Aorta (tissue), 5 donors: ENCODE measurements at regions not wholly inside any gene's neighbourhood (a gene's known extent, or its start where the extent isn't known, plus 50 kb on each side); places are given as distances from the start of the nearest gene placed in this dataset.
"Not testable (repeated sequence)": the region's sequence is repeated elsewhere in the genome, so short reads cannot be mapped to it uniquely, and the experiment has no call there.

Source experiments
- ATAC-seq: fragments of 200-7000 bp; cut with Tn5 transposase; one replicate; pipeline ENCODE4 v1.9.1; 2022; ENCODE audit warnings: moderate library complexity; ENCODE audit not compliant: low FRiP score
- DNase-seq, 2 donors: peaks; one replicate each; pipeline ENCODE4 v3.0.0-alpha.2; 2020
- H3K27ac ChIP-seq, 2 donors: one replicate each; pipeline ENCODE4 v1.5.1; 2013; ENCODE audit warnings: low read length in 2 of 2, mild to moderate bottlenecking in 2 of 2, moderate library complexity in 2 of 2, control low read depth in 1 of 2, inconsistent platforms in 1 of 2, low read depth in 1 of 2
- H3K27me3 ChIP-seq, 2 donors: one replicate each; pipeline ENCODE4 v1.6.1; 2013; ENCODE audit warnings: control low read depth in 1 of 2, low read length in 1 of 2, mild to moderate bottlenecking in 1 of 2, moderate library complexity in 1 of 2; ENCODE audit not compliant: insufficient read depth in 2 of 2, control insufficient read depth in 1 of 2
- H3K36me3 ChIP-seq, 2 donors: one replicate each; pipeline ENCODE4 v1.6.1; 2013; ENCODE audit warnings: control low read depth in 1 of 2, low read length in 1 of 2, mild to moderate bottlenecking in 1 of 2; ENCODE audit not compliant: insufficient read depth in 2 of 2, control insufficient read depth in 1 of 2
- H3K4me1 ChIP-seq, 2 donors: one replicate each; pipeline ENCODE4 v1.6.1; 2013; ENCODE audit warnings: low read length in 2 of 2, control low read depth in 1 of 2, mild to moderate bottlenecking in 1 of 2, moderate library complexity in 1 of 2; ENCODE audit not compliant: insufficient read depth in 2 of 2, control insufficient read depth in 1 of 2
- H3K4me3 ChIP-seq, 2 donors: one replicate each; pipeline ENCODE4 v1.5.1; 2013; ENCODE audit warnings: low read length in 2 of 2, control low read depth in 1 of 2, mild to moderate bottlenecking in 1 of 2
- H3K9me3 ChIP-seq: one replicate; pipeline ENCODE4 v1.6.1; 2013; ENCODE audit warnings: mild to moderate bottlenecking, low read length; ENCODE audit not compliant: control insufficient read depth
- WGBS, 2 donors: extraction: QIAGEN DNeasy Blood & Tissue Kit; methylation state at CpG; one replicate each; pipeline ENCODE4 v1.1.7; 2013; 5-methylcytosine and 5-hydroxymethylcytosine counted together
- intact Hi-C, 2 donors: fragments of 100-400 bp; cut with DNase I; formaldehyde crosslinking; loops; one replicate each; pipeline versions ENCODE4 v1.14.2 to v1.15.0; 2022
- donor health status: healthy with polysubstance abuse.
- donor health status: Bipolar disorder and iron deficiency.
- donor health status: DM: no; HTN: no; CAD: no.
- donor health status: DM: no; HTN: no; CAD: no.
- donor health status: DM: yes; HTN: yes; CAD: no.

- no peaks in the 10 kb centered on the region for H3K27me3 ChIP-seq
- 93 to 100% methylated on average over 1 of the region's 1 CpG for whole genome bisulfite sequencing, 2 donors
- no peak overlapping the region for H3K27ac ChIP-seq
- H3K4me3 ChIP-seq = no peak overlapping the region
- no peaks in the 10 kb centered on the region for H3K4me1 ChIP-seq
- no peaks in the 10 kb centered on the region for H3K36me3 ChIP-seq
- H3K9me3 ChIP-seq = no peaks in the 10 kb centered on the region
- intact Hi-C loops = no loop called here
- DNase-seq (no peak), ATAC-seq (no peak)
Observed at GRCh38 chr11:91293119-91293518, 931.5 kb upstream of the FAT3 start.

DNA sequence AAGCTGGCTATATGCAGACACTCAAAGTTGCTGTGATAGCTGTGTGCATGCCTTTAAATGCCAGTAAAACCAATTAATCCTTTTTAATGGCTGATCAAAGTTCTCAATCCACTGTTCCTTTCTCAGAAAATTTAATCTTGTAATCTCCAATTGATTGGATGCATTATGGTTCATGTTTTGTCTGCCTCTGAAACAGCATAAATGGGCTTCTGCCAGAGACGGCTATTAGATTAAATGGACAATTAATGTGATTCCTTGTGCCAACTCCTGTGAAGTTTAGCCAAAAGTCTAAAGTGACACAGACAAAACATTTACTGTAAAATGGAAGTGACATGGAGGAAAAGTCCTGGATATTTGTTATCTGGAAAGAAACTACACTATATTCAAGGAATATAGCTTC is 952.5 kb upstream of the FAT3 start:
- H3K4me3 ChIP-seq = no peak overlapping the region
- no peaks in the 10 kb centered on the region for H3K27me3 ChIP-seq
- H3K4me1 ChIP-seq = no peaks in the 10 kb centered on the region
- intact Hi-C loops = no loop called here
- ATAC-seq (no peak), DNase-seq (no peak)
- no peak overlapping the region for H3K27ac ChIP-seq
- no peaks in the 10 kb centered on the region for H3K36me3 ChIP-seq
- 82 to 86% methylated on average over 1 of the region's 1 CpG for WGBS, 2 donors
- no peaks in the 10 kb centered on the region for H3K9me3 ChIP-seq

DNA sequence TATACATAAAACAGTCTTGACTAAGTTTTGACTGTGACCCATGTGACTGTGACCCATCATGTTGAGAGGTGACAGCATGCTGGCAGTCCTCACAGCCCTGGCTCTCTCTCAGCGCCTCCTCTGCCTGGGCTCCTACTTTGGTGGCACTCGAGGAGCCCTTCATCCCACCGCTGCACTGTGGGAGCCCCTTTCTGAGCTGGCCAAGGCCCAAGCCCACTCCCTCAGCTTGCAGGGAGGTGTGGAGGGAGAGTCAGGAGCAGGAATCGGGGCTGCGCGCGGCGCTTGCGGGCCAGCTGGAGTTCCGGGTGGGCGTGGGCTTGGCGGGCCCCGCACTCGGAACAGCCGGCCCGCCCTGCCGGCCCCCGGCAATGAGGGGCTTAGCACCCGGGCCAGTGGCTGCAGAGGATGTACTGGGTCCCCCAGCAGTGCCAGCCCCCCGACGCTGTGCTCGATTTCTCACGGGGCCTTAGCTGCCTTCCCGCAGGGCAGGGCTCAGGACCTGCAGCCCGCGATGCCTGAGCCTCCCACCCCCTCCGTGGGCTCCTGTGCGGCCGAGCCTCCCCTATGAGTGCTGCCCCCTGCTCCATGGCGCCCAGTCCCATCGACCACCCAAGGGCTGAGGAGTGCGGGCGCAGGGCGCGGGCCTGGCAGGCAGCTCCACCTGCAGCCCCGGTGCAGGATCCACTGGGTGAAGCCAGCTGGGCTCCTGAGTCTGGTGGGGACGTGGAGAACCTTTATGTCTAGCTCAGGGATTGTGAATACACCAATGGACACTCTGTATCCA is 955.9 kb upstream of the FAT3 start:
- H3K9me3 ChIP-seq, H3K27me3 ChIP-seq, H3K4me1 ChIP-seq, intact Hi-C loops, H3K27ac ChIP-seq, H3K4me3 ChIP-seq, H3K36me3 ChIP-seq, ATAC-seq: not testable (repeated sequence)
- DNase-seq = peak in 1 of 2 donors; percentile 69
- WGBS, 2 donors = 88 to 90% methylated on average over 31 to 37 of the region's 37 CpGs

DNA sequence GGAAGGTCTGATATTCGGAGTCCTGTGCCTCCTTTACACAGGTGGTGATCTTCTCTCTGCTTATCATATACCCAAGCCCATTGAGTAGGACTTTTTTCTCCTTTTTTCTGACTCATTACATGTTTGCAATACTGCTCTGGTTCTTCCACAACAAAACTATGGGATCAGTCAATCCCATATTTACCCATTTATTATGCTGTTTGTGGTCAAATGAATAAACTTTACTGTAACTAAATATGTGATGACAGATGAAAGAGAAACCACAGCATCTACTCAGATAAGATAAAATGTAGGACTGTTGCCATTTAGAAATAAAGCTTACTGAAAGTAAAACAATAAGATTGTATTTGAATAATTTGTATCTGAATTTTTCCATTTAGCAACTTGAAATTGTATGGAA is 958.7 kb upstream of the FAT3 start:
- no peaks in the 10 kb centered on the region for H3K36me3 ChIP-seq
- whole genome bisulfite sequencing, 2 donors = 89 to 91% methylated on average over 1 of the region's 1 CpG
- H3K27me3 ChIP-seq = no peaks in the 10 kb centered on the region
- peaks cover 0 to 3% of the 10 kb centered on the region in 2 donors for H3K4me1 ChIP-seq
- ATAC-seq (no peak), DNase-seq (no peak)
- intact Hi-C loops = no loop called here
- no peak overlapping the region for H3K27ac ChIP-seq
- no peak overlapping the region for H3K4me3 ChIP-seq
- no peaks in the 10 kb centered on the region for H3K9me3 ChIP-seq

DNA sequence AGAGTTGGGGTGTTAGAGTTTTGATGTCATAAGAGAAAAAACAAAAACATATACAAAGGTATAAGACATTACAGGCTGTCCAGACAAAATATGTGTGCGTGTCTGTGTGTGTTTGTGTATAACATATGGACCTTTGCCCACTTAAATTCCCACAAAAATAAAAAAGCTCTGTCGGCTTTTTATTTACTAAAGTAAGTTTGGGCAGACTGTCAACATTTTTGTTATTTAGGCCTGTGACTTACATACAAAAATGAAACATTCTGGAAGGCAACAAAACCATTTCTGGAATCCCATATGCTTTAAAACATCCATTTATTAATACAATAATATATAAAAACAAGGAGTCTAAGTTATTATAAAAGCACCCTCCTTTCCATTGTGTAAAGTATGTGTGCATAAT is 960.1 kb upstream of the FAT3 start:
- WGBS, 2 donors = 43 to 48% methylated on average over 2 of the region's 2 CpGs
- H3K9me3 ChIP-seq = no peaks in the 10 kb centered on the region
- ATAC-seq (no peak), DNase-seq (no peak)
- H3K36me3 ChIP-seq = no peaks in the 10 kb centered on the region
- peaks cover 0 to 3% of the 10 kb centered on the region in 2 donors for H3K4me1 ChIP-seq
- H3K27me3 ChIP-seq = no peaks in the 10 kb centered on the region
- no peak overlapping the region for H3K27ac ChIP-seq
- intact Hi-C loops = no loop called here
- no peak overlapping the region for H3K4me3 ChIP-seq

DNA sequence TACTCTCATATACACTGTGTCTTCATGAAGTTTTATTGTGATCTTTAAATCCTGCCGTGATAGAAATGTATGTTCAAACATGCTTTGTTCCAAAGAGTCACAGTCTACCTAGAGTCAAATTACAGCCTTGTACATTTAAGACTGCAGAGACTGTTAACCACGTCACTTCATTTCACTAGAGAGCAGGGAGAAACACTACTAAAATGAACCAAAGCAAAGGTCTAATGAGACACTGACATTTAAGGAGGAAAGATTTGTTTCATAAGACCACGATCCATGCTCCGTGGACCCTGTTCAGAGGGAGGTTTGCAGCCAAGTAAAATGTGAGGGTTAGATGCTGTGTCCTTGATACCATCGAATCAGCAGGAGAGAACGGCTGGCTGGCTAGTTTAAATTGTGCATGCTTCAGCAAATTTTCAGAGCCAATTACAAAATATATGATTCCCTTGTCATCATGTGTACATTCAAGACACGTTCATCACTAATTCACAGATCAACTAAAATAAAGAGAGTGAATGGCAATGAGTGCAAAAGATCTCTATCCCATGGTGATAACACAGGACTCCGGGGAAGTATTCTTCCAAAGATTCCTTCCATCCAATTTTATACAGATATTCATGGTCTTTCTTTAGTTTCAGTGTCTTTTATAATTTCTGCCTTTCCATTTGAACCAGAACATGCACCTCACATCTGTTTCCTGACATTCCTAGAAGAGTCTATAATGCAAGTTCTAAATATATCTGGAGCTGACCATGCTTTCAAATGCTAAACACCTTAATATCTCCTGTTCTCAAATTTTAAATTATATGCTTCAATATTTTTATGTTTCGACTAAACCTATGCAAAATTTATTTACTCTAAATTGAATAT is 960.9 kb upstream of the FAT3 start:
- Histone ChIP-seq H3K4me3 (no peak overlapping the region), H3K27me3 (no peaks in the 10 kb centered on the region), H3K9me3 (no peaks in the 10 kb centered on the region), H3K27ac (no peak overlapping the region), H3K4me1 (peaks cover 0 to 3% of the 10 kb centered on the region in 2 donors), H3K36me3 (no peaks in the 10 kb centered on the region)
- no peak for ATAC-seq
- intact Hi-C loops = no loop called here
- 31 to 34% methylated on average over 9 of the region's 9 CpGs for WGBS, 2 donors
- no peak for DNase-seq

GRCh38 chr11:91261513-91261912 is 963.1 kb upstream of the FAT3 start:
- intact Hi-C loops = no loop called here
- no peak overlapping the region for H3K4me3 ChIP-seq
- no peak for ATAC-seq
- 75 to 76% methylated on average over 5 of the region's 5 CpGs for WGBS, 2 donors
- DNase-seq = no peak
- peaks cover 0 to 3% of the 10 kb centered on the region in 2 donors for H3K4me1 ChIP-seq
- no peaks in the 10 kb centered on the region for H3K36me3 ChIP-seq
- H3K27me3 ChIP-seq = no peaks in the 10 kb centered on the region
- no peak overlapping the region for H3K27ac ChIP-seq
- no peaks in the 10 kb centered on the region for H3K9me3 ChIP-seq

DNA sequence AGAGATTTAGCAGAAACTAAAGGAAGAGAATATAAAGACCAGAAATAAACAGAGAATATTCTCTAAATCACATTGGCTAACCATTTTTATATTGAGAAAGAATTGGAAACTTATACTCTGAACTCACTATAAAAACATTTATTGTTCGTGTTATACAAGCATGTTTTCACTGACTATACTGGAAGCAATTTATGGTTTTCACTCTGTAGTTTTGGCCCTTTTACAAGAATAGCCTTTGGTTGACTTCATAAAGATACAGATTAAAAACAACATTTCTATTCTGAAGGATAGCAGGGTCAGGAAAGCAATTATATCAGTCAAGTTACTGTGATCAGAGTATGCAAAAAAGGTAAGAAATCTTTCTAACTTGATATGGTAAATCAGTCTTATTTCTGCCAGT is 965.7 kb upstream of the FAT3 start:
- DNase-seq (no peak), ATAC-seq (no peak)
- Histone ChIP-seq H3K27ac (no peak overlapping the region), H3K4me3 (no peak overlapping the region), H3K9me3 (no peaks in the 10 kb centered on the region), H3K4me1 (peaks cover 0 to 3% of the 10 kb centered on the region in 2 donors), H3K27me3 (no peaks in the 10 kb centered on the region), H3K36me3 (no peaks in the 10 kb centered on the region)
- intact Hi-C loops = no loop called here
- 20 to 28% methylated on average over 1 of the region's 1 CpG for WGBS, 2 donors

GRCh38 chr11:91257667-91258066 is 967.0 kb upstream of the FAT3 start:
- Histone ChIP-seq H3K4me1 (no peaks in the 10 kb centered on the region), H3K27ac (no peak overlapping the region), H3K27me3 (no peaks in the 10 kb centered on the region), H3K36me3 (no peaks in the 10 kb centered on the region), H3K9me3 (no peaks in the 10 kb centered on the region), H3K4me3 (no peak overlapping the region)
- DNase-seq = no peak
- no peak for ATAC-seq
- WGBS, 2 donors = 60 to 73% methylated on average over 1 of the region's 1 CpG
- intact Hi-C loops = no loop called here
